ENCODE measurements at regions not wholly inside any gene's neighbourhood (a gene's known extent, or its start where the extent isn't known, plus 50 kb on each side); places are given as distances from the start of the nearest gene placed in this dataset.
A peak's percentile ranks its signal among the peaks of the same experiment; 100 is the strongest.

- no peak for DNase-seq
These were observed 101.5 kb upstream of the TGFBR2 start for GRCh38 chr3:30504939-30505338.

- DNase-seq: no peak
These were observed 100.4 kb upstream of the TGFBR2 start for GRCh38 chr3:30505866-30506520.

- peak; percentile 89 for DNase-seq
These were observed 98.1 kb upstream of the TGFBR2 start for GRCh38 chr3:30508339-30508738.

GRCh38 chr3:30510596-30510995 lies 95.8 kb upstream of the TGFBR2 start:
- DNase-seq: no peak

GRCh38 chr3:30511524-30512251 lies 94.7 kb upstream of the TGFBR2 start:
- DNase-seq: no peak

GRCh38 chr3:30512576-30512975 lies 93.8 kb upstream of the TGFBR2 start:
- DNase-seq: no peak

GRCh38 chr3:30513374-30514152 lies 92.8 kb upstream of the TGFBR2 start:
- no peak for DNase-seq

GRCh38 chr3:30516238-30516637 lies 90.2 kb upstream of the TGFBR2 start:
- peak; percentile 58 for DNase-seq

GRCh38 chr3:30518181-30518864 lies 88.1 kb upstream of the TGFBR2 start:
- DNase-seq: no peak

GRCh38 chr3:30518872-30519271 lies 87.5 kb upstream of the TGFBR2 start:
- no peak for DNase-seq

GRCh38 chr3:30520699-30521098 lies 85.7 kb upstream of the TGFBR2 start:
- no peak for DNase-seq

- DNase-seq: no peak
These were observed 85.2 kb upstream of the TGFBR2 start for GRCh38 chr3:30521156-30521715.

GRCh38 chr3:30522476-30522875 lies 83.9 kb upstream of the TGFBR2 start:
- DNase-seq: no peak

- no peak for DNase-seq
These were observed 83.0 kb upstream of the TGFBR2 start for GRCh38 chr3:30523366-30523765.

GRCh38 chr3:30524357-30525040 lies 81.9 kb upstream of the TGFBR2 start:
- DNase-seq: no peak

GRCh38 chr3:30526031-30526430 lies 80.4 kb upstream of the TGFBR2 start:
- DNase-seq: no peak

GRCh38 chr3:30527186-30527585 lies 79.2 kb upstream of the TGFBR2 start:
- no peak for DNase-seq

GRCh38 chr3:30527720-30528119 lies 78.7 kb upstream of the TGFBR2 start:
- no peak for DNase-seq

GRCh38 chr3:30530084-30530483 lies 76.3 kb upstream of the TGFBR2 start:
- no peak for DNase-seq

GRCh38 chr3:30531017-30531570 lies 75.3 kb upstream of the TGFBR2 start:
- no peak for DNase-seq

- no peak for DNase-seq
These were observed 70.9 kb upstream of the TGFBR2 start for GRCh38 chr3:30535525-30535924.

- no peak for DNase-seq
These were observed 67.6 kb upstream of the TGFBR2 start for GRCh38 chr3:30538791-30539190.

All from DMS 273 treated with DMSO at 0.1 percent for 48 hours (cell line).